ENCODE measurements at regions not wholly inside any gene's neighbourhood (a gene's known extent, or its start where the extent isn't known, plus 50 kb on each side); places are given as distances from the start of the nearest gene placed in this dataset.
"Not testable (repeated sequence)": the region's sequence is repeated elsewhere in the genome, so short reads cannot be mapped to it uniquely, and the experiment has no call there.

- DNase-seq (ENCODE audit: low read depth) = no peak
Measured at GRCh38 chr22:25395468-25395867, 169.0 kb upstream of the GRK3 start.

- no peak for DNase-seq (ENCODE audit: low read depth)
Measured at GRCh38 chr22:25395915-25396314, 168.6 kb upstream of the GRK3 start.

- DNase-seq (ENCODE audit: low read depth) = no peak
Measured at GRCh38 chr22:25396615-25397200, 167.8 kb upstream of the GRK3 start.

- DNase-seq (ENCODE audit: low read depth) = no peak
Measured at GRCh38 chr22:25397616-25398015, 166.9 kb upstream of the GRK3 start.

- not testable (repeated sequence) for DNase-seq (ENCODE audit: low read depth)
Measured at GRCh38 chr22:25398591-25399062, 165.8 kb upstream of the GRK3 start.

- DNase-seq (ENCODE audit: low read depth) = no peak
Measured at GRCh38 chr22:25399649-25400151, 164.8 kb upstream of the GRK3 start.

- no peak for DNase-seq (ENCODE audit: low read depth)
Measured at GRCh38 chr22:25402160-25402500, 162.3 kb upstream of the GRK3 start.

- DNase-seq (ENCODE audit: low read depth) = no peak
Measured at GRCh38 chr22:25402501-25403283, 161.8 kb upstream of the GRK3 start.

GRCh38 chr22:25403284-25403810 lies 161.1 kb upstream of the GRK3 start:
- no peak for DNase-seq (ENCODE audit: low read depth)

GRCh38 chr22:25403811-25404471 lies 160.5 kb upstream of the GRK3 start:
- DNase-seq (ENCODE audit: low read depth) = no peak

GRCh38 chr22:25404556-25404927 lies 159.9 kb upstream of the GRK3 start:
- no peak for DNase-seq (ENCODE audit: low read depth)

GRCh38 chr22:25404928-25405816 lies 159.3 kb upstream of the GRK3 start:
- peak; percentile 23 for DNase-seq (ENCODE audit: low read depth)

GRCh38 chr22:25405841-25406509 lies 158.5 kb upstream of the GRK3 start:
- no peak for DNase-seq (ENCODE audit: low read depth)

GRCh38 chr22:25406510-25407210 lies 157.8 kb upstream of the GRK3 start:
- DNase-seq (ENCODE audit: low read depth) = no peak

GRCh38 chr22:25407226-25407858 lies 157.1 kb upstream of the GRK3 start:
- no peak for DNase-seq (ENCODE audit: low read depth)

GRCh38 chr22:25407859-25408229 lies 156.6 kb upstream of the GRK3 start:
- no peak for DNase-seq (ENCODE audit: low read depth)

- no peak for DNase-seq (ENCODE audit: low read depth)
Measured at GRCh38 chr22:25409240-25409639, 155.2 kb upstream of the GRK3 start.

- DNase-seq (ENCODE audit: low read depth) = no peak
Measured at GRCh38 chr22:25410849-25411248, 153.6 kb upstream of the GRK3 start.

GRCh38 chr22:25413620-25414019 lies 150.9 kb upstream of the GRK3 start:
- DNase-seq (ENCODE audit: low read depth) = no peak

GRCh38 chr22:25415731-25416130 lies 148.7 kb upstream of the GRK3 start:
- not testable (repeated sequence) for DNase-seq (ENCODE audit: low read depth)
